Activated B cell treated with CpG ODN at 0.5 μM for 24 hours (primary cell): ENCODE measurements at regions not wholly inside any gene's neighbourhood (a gene's known extent, or its start where the extent isn't known, plus 50 kb on each side); places are given as distances from the start of the nearest gene placed in this dataset.

Source experiments
- ATAC-seq: fragments of 200-7000 bp; cut with Tn5 transposase; one replicate; pipeline ENCODE4 v1.10.0; 2021; ENCODE audit warnings: low read depth, mild to moderate bottlenecking, moderate library complexity
- CTCF ChIA-PET: fragments of 350-600 bp; sonication (Branson Sonifier 250); formaldehyde crosslinking; loops from one replicate; lab custom pipeline; 2021; ENCODE audit warnings: antibody characterized with exemption; lab: Charles Lee
- POLR2A ChIA-PET: fragments of 350-600 bp; sonication (Branson Sonifier 250); formaldehyde crosslinking; loops from one replicate; lab custom pipeline; 2021; ENCODE audit warnings: antibody characterized with exemption; lab: Charles Lee
- DNase-seq: peaks from one replicate; pipeline ENCODE4 v3.0.0; 2022
- H3K27ac Mint-ChIP-seq: one replicate; pipeline ENCODE4 v1.8.0; 2020; ENCODE audit warnings: mixed read lengths
- H3K27me3 Mint-ChIP-seq: one replicate; pipeline ENCODE4 v1.8.0; 2021; ENCODE audit warnings: mixed read lengths
- H3K36me3 Mint-ChIP-seq: one replicate; pipeline ENCODE4 v1.8.0; 2021; ENCODE audit warnings: low read depth, mixed read lengths
- H3K4me1 Mint-ChIP-seq: one replicate; pipeline ENCODE4 v1.8.0; 2021; ENCODE audit warnings: mixed read lengths
- H3K4me3 Mint-ChIP-seq: one replicate; pipeline ENCODE4 v1.8.0; 2020; ENCODE audit warnings: mild to moderate bottlenecking, mixed read lengths
- H3K9me3 Mint-ChIP-seq: one replicate; pipeline ENCODE4 v1.8.0; 2020; ENCODE audit warnings: mixed read lengths
- intact Hi-C: fragments of 100-400 bp; cut with micrococcal nuclease; formaldehyde crosslinking; loops from one replicate; pipeline ENCODE4 v1.15.1; 2024
- TF ChIP-seq, protein P1 (sequence below): fragments of 200-600 bp; IDR thresholded peaks from one replicate; pipeline ENCODE4 v1.8.0; 2022; ENCODE audit warnings: antibody characterized with exemption, mild to moderate bottlenecking

DNA sequence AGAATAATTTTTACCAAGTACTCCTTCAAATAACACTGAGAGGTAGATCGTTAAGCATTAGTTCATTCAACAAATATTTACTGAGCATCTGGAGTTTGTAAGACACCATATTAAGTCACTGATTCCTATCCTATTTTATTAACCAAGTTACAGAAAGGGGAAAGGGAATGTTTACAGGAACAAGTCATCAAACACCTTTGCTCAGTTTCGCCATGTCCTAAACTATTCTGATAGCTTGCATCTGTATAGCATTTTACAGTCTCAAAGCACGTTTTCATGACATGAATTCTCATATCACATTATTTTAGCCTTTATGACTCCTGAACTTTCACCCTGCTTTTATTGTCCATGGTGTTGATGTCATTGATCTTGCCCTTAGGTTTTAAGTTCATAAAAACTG is 89.2 kb downstream of the AREG start:
- no peak overlapping the region for H3K27ac Mint-ChIP-seq
- no peaks in the 10 kb centered on the region for H3K36me3 Mint-ChIP-seq
- no peaks in the 10 kb centered on the region for H3K4me1 Mint-ChIP-seq
- DNase-seq (no peak), ATAC-seq (no peak)
- no peak overlapping the region for H3K4me3 Mint-ChIP-seq
- CTCF ChIA-PET = interaction anchor here (1.8 to 3.8 kb wide), 4 partner anchors 157 to 345 kb away, joined by 5 to 55 read pairs (median 12); no protein-coding TSS in a partner anchor
- no peaks in the 10 kb centered on the region for H3K9me3 Mint-ChIP-seq
- POLR2A ChIA-PET = no interaction called here
- peaks cover 5% of the 10 kb centered on the region for H3K27me3 Mint-ChIP-seq
- TF ChIP-seq, protein P1, sequence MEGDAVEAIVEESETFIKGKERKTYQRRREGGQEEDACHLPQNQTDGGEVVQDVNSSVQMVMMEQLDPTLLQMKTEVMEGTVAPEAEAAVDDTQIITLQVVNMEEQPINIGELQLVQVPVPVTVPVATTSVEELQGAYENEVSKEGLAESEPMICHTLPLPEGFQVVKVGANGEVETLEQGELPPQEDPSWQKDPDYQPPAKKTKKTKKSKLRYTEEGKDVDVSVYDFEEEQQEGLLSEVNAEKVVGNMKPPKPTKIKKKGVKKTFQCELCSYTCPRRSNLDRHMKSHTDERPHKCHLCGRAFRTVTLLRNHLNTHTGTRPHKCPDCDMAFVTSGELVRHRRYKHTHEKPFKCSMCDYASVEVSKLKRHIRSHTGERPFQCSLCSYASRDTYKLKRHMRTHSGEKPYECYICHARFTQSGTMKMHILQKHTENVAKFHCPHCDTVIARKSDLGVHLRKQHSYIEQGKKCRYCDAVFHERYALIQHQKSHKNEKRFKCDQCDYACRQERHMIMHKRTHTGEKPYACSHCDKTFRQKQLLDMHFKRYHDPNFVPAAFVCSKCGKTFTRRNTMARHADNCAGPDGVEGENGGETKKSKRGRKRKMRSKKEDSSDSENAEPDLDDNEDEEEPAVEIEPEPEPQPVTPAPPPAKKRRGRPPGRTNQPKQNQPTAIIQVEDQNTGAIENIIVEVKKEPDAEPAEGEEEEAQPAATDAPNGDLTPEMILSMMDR = no peak
- intact Hi-C loops = loop anchor here (5.0 kb wide), 1 partner anchor 87 kb away; the partner anchor contains the start of gene AREG

DNA sequence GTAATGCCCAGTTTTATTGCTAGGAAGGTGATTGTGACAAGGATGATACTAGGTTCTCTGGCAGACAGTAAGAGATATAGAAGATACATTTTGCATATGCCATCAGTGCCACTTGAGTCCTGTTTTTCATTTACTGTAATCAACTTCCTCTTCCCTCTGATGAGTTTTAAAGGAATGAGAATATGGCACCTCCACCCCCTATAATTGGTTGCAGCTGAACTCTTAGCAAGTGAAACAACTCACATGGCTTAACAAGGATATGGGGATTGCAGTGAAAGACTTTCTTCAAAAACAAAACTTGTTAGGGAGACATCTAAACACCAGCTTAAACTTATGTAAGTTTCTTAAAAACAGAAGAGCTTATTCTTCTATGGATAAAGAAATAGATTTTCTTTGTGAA is 90.0 kb downstream of the AREG start:
- POLR2A ChIA-PET = no interaction called here
- no peaks in the 10 kb centered on the region for H3K36me3 Mint-ChIP-seq
- TF ChIP-seq, protein P1 = no peak
- no peak overlapping the region for H3K4me3 Mint-ChIP-seq
- no peaks in the 10 kb centered on the region for H3K4me1 Mint-ChIP-seq
- ATAC-seq = no peak
- no peak overlapping the region for H3K27ac Mint-ChIP-seq
- no peaks in the 10 kb centered on the region for H3K9me3 Mint-ChIP-seq
- no peak for DNase-seq
- intact Hi-C loops = loop anchor here (5.0 kb wide), 1 partner anchor 88 kb away; the partner anchor contains the start of gene AREG
- CTCF ChIA-PET = interaction anchor here (0.9 kb wide), 1 partner anchor 12 kb away, joined by 3 read pairs; no protein-coding TSS in a partner anchor
- H3K27me3 Mint-ChIP-seq = peaks cover 5% of the 10 kb centered on the region

GRCh38 chr4:74535512-74535911 is 90.6 kb downstream of the AREG start:
- CTCF ChIA-PET = interaction anchor here (0.9 kb wide), 1 partner anchor 13 kb away, joined by 3 read pairs; no protein-coding TSS in a partner anchor
- DNase-seq = no peak
- H3K9me3 Mint-ChIP-seq = no peaks in the 10 kb centered on the region
- H3K27me3 Mint-ChIP-seq = peaks cover 5% of the 10 kb centered on the region
- H3K36me3 Mint-ChIP-seq = no peaks in the 10 kb centered on the region
- intact Hi-C loops = no loop called here
- no peak overlapping the region for H3K4me3 Mint-ChIP-seq
- TF ChIP-seq, protein P1 = no peak
- H3K4me1 Mint-ChIP-seq = no peaks in the 10 kb centered on the region
- ATAC-seq = no peak
- H3K27ac Mint-ChIP-seq = no peak overlapping the region
- POLR2A ChIA-PET = no interaction called here

GRCh38 chr4:74536557-74536956 is 91.6 kb downstream of the AREG start:
- ATAC-seq (no peak), DNase-seq (no peak)
- Mint-ChIP-seq H3K27me3 (peaks cover 5% of the 10 kb centered on the region), H3K4me1 (peaks cover 2% of the 10 kb centered on the region), H3K27ac (no peak overlapping the region), H3K4me3 (no peak overlapping the region), H3K36me3 (no peaks in the 10 kb centered on the region), H3K9me3 (no peaks in the 10 kb centered on the region)
- intact Hi-C loops = no loop called here
- TF ChIP-seq, protein P1 = no peak
- CTCF ChIA-PET = no interaction called here
- POLR2A ChIA-PET = no interaction called here

DNA sequence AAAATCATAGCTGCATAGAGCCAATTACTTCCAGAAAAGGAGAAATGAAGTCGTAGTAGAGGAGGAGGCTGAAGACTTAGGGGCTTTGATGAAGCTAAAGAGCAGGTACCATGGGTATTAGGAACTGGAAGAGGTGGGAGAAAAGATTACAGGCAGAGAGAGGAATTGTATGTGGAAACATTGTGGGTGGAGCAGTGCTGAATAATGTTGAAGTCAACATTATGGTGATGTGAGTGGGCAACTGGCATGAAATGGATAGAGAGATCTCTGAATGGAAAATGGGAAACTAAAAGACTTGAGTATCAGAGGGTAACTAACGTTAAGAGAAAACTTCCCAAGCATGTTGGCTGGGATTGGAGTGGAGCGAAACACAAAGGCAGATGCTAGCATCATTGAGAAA is 92.5 kb downstream of the AREG start:
- POLR2A ChIA-PET = no interaction called here
- H3K27ac Mint-ChIP-seq = no peak overlapping the region
- TF ChIP-seq, protein P1 = no peak
- no peaks in the 10 kb centered on the region for H3K9me3 Mint-ChIP-seq
- no peak for DNase-seq
- H3K4me3 Mint-ChIP-seq = no peak overlapping the region
- no peaks in the 10 kb centered on the region for H3K36me3 Mint-ChIP-seq
- no peak for ATAC-seq
- intact Hi-C loops = no loop called here
- H3K4me1 Mint-ChIP-seq = peaks cover 2% of the 10 kb centered on the region
- peaks cover 5% of the 10 kb centered on the region for H3K27me3 Mint-ChIP-seq
- CTCF ChIA-PET = no interaction called here
